ENCODE measurements at regions not wholly inside any gene's neighbourhood (a gene's known extent, or its start where the extent isn't known, plus 50 kb on each side); places are given as distances from the start of the nearest gene placed in this dataset.
"Not testable (repeated sequence)": the region's sequence is repeated elsewhere in the genome, so short reads cannot be mapped to it uniquely, and the experiment has no call there.

DNA sequence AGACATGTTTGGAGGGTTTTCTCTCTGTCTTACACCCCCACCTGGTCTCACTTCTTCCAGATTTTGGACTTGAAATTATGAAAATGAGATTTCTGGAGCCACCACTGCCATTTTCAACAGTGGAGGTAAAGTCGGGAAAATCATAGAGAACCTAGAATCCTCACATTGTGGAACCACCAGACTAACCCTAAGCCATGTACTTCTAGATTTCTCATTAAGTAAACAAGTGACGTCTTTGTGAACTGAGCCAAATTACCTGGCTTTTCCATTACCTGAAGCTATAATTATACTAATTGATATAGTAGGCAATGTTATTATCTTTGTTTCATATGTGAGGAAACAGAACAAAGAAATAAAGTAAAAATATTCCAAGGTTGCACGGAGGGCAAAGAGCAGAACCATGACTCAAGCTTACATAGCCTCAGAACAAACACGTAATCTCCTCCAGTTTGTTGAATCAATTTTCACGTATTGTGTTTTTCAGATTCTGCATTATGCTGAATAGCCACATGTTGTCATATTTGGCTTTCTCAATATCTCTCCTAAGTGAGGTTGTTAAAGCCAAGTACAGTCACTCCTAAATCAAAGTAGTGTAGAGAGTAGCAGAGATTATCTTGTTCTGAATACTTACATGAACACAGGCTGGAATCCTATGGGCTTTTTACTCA is 101.3 kb upstream of the CMC1 start:
- DNase-seq (ENCODE audit: low read depth in 3 of 3) = no peak

DNA sequence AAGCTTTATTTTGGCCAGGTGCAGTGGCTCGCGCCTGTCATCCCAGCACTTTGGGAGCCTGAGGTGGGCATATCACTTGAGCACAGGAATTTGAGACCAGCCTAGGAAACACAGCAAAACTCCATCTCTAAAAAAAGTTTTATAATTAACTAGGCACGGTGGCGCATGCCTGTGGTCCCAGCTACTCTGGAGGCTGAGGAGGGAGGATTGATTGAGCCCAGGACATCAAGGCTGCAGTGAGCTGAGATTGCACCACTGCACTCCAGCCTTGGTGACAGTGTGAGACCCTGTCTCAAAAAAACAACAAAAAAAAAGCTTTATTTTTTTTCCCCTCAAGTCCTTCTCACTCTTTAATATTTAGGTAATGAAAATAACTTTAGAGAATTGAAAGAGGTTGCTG is 100.8 kb upstream of the CMC1 start:
- DNase-seq (ENCODE audit: low read depth in 3 of 3) = no peak

DNA sequence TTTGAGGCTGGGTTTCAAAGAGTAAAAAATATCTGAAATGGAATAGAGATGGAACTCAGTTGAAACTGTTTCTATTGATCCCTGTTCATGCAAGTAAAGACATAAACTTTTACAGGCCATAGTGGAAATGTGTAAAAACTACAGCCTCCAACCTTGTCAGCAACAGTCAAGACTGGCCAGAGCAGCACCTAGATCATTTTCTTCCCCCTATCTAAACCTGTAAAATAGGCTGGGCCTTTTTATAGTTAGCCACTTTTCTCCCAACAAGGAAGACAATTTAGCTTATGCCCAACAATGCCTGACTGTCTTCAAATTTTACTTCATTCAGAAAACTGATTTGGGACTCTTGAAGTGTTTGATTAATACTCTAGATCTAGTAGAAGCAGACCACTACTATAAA is 91.5 kb upstream of the CMC1 start:
- no peak for DNase-seq (ENCODE audit: low read depth in 3 of 3)

DNA sequence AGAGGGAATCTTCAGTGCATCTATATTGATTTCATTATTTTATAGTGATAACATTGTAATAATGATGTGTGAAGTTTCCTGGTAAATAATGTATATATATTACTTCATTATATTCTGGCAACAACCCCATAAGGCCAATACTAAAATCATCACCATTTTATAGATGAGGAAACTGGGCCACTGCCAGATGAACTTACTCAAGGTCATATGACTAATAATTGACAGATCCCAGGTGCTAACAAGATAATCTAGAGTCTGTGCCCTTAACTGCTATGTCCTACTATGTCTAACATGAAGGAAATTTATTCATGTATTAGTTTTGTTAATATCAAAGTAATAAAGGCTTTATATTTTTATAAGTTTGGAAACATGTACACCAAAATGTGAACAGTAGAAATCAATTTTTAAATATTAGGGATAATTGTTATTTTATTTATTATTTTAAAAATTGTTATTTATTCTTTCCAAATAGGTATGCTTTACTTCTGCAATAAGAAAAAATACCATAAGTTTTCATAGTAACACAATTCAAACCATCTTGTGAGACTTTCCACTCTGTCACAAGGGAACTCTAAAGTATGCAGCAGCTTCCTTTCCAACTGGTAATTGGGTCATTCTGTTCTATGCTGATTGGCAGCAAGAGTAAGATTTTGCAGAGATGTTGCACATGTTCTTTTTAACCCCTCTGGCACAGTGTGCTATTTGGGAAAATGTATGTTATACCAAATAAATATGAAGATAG is 90.8 kb upstream of the CMC1 start:
- no peak for DNase-seq (ENCODE audit: low read depth in 3 of 3)

DNA sequence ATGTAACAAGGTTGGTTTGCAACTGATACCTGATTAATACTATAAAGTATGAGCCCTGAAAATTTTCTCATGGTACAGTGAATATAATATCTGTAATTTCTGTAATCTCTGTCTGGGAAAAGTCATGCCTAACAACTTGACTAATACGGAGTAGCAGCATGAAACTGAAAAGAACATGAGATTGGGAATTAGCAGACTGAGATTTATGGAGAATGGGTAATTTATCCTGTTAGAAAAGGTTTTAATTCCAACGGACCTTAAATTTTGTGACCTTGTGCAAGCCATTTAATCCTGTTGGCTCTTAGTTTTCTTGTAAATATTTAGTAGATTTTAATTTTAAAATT is 90.2 kb upstream of the CMC1 start:
- DNase-seq (ENCODE audit: low read depth in 3 of 3) = no peak

DNA sequence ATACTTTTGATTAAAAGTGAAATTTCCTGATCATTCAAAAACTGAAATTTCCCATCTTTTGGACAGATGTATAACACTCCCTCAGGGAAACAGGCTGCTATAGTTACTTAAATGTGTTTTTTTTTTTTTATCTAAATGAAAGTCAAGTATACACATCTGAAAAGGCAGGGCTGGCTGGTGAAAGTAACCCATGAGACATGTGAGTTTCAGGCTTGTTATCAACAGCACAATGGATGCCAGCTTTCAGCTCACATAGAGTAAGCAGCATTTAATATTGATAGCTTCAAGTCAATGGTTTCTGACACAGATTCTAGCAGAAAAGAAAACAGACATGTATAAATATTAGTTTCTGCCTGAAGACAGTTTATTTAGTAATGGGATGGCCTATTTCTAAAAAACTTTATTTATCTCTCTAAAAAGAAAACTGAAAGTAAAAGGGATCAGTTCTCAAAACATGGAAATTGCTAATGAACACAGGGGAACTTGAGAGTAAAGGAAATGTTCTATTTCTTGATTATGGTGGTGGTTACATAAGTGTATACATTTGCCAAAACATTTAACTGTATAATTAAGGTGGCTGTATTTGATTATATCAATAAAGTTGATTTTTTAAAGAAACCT is 89.7 kb upstream of the CMC1 start:
- no peak for DNase-seq (ENCODE audit: low read depth in 3 of 3)

DNA sequence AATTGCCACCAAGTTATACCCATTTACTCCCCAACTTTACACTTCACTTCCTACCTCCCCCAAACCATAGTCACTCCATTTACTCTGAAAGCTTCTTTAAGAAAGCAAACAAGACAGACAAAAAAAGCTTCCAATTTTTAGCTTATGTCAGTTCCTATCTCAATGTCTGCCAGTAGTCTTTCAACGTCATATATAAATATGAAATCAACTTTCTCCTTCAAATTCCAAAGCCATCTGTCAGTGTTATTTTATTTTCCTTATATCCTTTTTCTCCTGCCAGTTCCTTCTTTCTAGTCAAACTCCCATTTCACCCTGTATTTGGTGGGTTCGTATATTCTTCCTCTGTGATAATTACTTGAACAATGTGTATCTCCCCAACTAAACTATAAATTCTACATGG is 85.8 kb upstream of the CMC1 start:
- DNase-seq (ENCODE audit: low read depth in 3 of 3) = no peak

DNA sequence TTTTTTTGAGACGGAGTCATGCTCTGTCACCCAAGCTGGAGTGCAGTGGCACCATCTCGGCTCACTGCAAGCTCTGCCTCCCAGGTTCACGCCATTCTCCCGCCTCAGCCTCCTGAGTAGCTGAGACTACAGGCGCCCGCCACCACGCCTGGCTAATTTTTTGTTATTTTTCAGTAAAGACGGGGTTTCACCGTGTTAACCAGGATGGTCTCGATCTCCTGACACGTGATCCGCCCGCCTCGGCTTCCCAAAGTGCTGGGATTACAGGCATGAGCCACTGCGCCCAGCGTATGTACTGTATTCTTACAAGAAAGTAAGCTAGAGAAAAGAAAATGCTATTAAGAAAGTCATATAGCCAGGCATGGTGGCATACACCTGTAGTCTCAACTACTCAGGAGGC is 84.8 kb upstream of the CMC1 start:
- not testable (repeated sequence) for DNase-seq (ENCODE audit: low read depth in 3 of 3)

DNA sequence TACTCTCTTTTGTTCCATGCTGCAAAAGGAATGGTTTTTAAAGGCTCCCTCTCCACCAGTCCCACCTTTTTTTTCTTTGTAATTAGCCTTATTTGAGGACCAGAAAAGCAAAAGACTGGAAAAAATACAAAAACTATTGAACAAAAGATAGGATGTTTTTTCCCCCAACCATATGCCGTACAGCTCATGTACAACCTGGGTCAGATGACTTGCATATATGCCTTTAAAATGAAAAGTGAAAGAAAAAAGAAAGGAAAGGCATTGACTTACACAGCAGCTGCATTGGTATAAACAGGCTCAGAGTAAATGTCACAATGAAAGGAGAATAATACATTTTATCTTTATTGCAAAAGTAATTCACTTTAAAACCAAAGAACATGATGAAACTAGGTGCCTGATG is 69.5 kb upstream of the CMC1 start:
- DNase-seq (ENCODE audit: low read depth in 3 of 3) = no peak

DNA sequence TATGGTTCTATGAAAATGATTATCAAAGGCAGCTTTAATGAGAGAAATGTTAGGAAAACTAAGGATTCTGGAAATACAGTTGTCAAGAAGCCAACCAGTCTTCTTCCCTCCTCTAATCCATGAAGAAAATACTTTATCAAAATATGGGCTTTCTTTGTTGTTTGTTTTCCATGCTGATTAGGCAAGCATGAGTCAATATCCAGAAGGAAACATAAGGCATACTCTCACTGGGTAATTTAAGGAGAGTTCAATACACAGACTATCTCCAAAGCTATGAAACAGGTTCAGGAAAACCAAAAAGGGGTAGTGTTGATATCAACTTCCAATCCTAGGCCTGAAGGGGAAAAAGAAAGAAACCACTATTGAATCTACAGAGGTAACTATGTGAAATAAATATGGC is 68.7 kb upstream of the CMC1 start:
- DNase-seq (ENCODE audit: low read depth in 3 of 3) = no peak

DNA sequence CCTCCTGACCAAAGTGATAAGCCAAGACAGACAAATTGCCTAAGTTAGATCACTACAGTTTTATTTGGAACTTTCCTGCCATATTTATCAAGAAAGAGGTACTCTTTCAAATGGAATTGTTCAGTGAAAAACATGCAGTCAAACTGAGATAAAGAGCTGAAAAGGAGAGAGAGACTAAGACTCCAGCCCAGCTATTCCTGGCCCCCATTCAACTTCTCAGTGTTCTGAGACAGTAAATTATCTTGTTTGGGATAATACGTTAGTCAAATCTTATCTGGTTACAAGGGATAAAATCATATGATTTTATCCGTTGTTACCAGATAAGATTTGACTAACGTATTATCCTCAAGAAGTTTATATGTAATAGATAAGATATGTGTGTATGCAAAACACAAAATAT is 67.6 kb upstream of the CMC1 start:
- no peak for DNase-seq (ENCODE audit: low read depth in 3 of 3)

DNA sequence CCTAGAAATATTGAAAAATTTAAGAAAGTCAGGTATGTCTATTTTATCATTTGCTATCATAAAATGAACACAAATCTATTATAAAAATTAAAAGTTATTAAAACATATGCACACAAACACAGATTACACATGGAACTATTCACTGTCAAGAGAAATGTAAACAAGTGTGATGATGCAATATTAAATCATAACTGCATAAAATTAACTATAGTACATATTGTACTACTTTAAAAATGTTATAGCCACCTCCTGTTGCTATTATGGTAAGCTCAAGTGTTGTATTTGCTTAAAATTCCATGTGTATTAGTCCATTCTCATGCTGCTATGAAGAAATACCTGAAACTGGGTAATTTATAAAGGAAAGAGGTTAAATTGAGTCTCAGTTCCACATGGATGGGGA is 54.7 kb upstream of the CMC1 start:
- no peak for DNase-seq (ENCODE audit: low read depth in 3 of 3)

DNA sequence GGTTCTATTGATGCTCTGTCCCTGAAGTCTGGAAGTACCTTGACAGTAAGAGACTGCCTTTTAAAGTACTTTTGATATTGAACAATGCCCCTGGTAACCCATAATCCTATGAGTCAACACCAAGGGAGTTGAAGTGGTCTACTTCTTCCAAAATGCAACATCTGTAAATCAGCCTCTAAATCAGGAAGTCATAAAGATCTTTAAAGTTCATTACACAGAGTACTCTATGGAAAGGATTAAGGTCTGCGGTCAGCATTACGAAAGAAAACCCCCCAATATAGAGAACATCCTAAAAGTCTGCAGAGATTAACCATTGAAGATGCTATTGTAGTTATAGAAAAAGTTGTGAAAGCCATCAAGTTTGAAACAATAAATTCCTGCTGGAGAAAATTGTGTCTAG is 52.7 kb upstream of the CMC1 start:
- no peak for DNase-seq (ENCODE audit: low read depth in 3 of 3)

DNA sequence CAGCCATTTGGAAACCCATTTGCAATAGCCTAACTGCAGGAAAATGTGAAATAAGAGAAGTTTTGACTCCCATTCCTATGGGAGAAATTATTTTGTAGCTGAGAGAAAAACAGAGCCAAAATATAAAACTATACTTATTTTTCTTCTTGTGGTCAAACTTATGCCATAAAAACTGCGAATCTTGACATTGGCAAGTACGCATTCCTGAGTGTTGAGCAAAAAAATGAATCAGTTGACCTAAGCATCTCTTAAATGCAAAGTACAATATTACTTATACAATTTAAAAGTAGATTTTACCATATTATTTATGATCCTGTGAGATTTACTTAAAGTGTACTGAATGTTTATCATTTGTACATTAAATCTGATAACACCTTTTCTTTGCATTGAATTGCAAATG is 50.1 kb upstream of the CMC1 start:
- DNase-seq (ENCODE audit: low read depth in 3 of 3) = no peak

All from stimulated activated CD4-positive, alpha-beta T cell treated with anti-CD3 and anti-CD28 coated beads, TNF-alpha, amount 100 ng/mL, for 24 hours (primary cell).